GM18517 (cell line): ENCODE measurements at regions not wholly inside any gene's neighbourhood (a gene's known extent, or its start where the extent isn't known, plus 50 kb on each side); places are given as distances from the start of the nearest gene placed in this dataset.

Experiments
- ATAC-seq: cut with Tn5 transposase; IDR thresholded peaks from one replicate; pipeline ENCODE4 v1.9.1; 2021; ENCODE audit warnings: mild to moderate bottlenecking, moderate library complexity; ENCODE audit not compliant: unreplicated experiment

GRCh38 chr6:170163405-170164170 is 127.3 kb downstream of the DLL1 start:
- ATAC-seq: no peak

- ATAC-seq: no peak
These were observed 128.0 kb downstream of the DLL1 start for GRCh38 chr6:170162775-170163404.

DNA sequence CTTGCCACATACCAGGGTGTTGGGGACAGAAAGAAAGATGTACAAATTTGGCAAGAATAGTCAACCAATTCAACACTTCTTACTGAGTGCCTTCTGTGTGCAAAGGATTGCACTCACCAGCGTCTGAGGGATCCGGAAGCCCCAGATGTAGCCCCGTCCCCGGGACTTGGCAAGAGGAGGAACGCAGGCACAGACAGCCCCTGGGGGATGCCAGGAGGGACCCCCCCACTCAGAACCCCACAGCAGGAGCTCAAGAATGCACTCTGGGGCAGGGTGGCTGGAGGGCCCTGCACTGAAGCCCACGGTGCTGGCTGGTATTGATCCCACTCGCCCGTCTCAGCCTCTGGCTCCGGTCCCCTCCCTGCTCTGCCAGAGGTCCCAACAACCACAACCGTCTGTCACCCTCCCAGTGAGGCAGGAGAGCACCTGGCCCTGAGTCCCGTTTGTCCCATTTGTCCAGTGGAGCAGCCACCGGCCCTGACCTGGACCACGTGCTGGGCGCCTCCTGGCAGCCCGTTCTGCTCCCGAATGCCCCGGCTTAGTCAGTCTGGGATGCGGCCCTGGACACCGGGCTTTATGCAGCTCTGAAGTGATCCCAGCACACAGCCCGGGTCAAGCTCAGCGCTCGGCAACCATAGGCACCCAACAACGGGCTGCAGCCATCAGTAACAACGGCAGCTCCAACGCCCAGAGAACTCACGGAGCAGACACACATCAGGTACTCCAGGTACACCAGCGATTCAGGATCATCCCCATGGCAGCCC is 128.7 kb downstream of the DLL1 start:
- no peak for ATAC-seq

GRCh38 chr6:170160628-170161611 is 130.0 kb downstream of the DLL1 start:
- no peak for ATAC-seq

GRCh38 chr6:170160031-170160627 is 130.7 kb downstream of the DLL1 start:
- no peak for ATAC-seq

DNA sequence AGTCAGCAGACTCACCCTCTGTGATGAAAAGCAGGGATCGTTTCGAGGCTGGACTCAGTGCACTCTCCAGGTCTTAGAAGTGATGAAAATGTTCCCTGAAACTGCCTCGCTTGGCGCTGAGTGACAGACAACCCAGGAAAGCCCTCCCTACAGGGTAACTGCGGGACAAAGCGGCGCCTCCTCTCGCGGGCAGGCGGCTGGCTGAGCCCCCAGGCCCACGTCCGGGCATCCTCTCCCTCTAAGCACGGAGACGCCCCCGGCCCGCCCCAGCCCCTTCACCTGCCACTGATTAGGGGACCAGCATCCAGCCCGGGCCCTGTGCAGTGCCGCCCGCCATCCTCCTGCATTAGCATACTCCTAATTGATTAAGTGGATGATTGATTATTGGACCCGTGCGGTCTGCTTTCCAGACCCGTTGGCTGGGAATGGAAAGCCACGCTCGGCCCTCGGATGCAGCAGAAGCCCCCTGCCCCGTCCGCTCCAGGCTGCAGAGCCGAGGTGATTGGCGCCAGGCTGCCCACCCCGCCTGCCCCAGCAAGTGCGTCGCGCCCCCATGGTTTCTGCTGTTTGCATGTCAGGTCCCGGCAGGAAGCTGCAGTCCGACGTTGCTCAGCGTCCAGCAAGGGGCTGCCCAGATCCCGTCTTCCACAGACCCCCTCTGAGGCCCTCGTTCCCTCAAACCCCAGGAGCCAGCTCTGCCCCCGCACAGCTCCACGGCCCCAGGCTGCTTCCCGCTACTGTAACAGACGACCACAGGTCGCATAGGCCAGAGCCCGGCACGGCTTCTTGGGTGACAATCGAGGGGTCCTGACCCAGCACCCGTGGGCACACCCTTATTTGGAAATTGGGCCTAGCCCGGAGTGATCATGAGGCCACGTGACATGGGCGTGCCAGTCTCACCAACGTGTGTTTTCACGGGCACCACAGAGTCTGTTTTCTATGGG is 131.6 kb downstream of the DLL1 start:
- ATAC-seq: no peak

DNA sequence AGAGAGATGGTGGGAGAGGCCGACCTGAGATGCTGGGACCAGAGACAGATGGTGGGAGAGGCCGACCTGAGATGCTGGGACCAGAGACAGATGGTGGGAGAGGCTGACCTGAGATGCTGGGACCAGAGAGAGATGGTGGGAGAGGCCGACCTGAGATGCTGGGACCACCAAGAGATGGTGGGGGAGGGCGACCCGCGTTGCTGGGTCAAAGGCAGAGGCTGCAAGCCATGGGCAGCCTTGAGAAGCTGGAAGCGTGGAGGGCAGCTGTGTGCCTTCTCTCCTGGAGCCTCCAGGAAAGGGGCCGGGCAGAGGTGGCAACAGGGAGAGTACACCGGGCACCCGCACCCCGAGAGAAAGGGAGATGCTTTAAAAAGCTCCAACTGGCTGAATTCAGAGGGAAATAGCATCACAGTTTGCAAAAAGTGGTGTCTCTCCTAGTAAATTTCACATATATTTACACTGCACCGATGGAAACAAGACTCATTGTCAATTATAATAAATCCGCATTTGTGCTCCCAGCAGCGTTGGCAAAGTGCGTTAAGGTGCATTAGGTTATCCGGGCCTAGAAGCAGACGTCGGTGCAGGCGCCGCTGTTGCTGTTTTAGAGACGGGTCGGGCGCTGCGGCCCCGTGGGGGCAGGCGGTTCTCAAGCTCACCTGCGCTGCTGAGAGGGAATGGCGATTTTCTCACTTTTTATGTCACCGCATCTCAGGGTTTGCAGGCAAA is 132.4 kb downstream of the DLL1 start:
- ATAC-seq: no peak

GRCh38 chr6:170157567-170158218 is 133.2 kb downstream of the DLL1 start:
- no peak for ATAC-seq

GRCh38 chr6:170156448-170157375 is 134.2 kb downstream of the DLL1 start:
- no peak for ATAC-seq

DNA sequence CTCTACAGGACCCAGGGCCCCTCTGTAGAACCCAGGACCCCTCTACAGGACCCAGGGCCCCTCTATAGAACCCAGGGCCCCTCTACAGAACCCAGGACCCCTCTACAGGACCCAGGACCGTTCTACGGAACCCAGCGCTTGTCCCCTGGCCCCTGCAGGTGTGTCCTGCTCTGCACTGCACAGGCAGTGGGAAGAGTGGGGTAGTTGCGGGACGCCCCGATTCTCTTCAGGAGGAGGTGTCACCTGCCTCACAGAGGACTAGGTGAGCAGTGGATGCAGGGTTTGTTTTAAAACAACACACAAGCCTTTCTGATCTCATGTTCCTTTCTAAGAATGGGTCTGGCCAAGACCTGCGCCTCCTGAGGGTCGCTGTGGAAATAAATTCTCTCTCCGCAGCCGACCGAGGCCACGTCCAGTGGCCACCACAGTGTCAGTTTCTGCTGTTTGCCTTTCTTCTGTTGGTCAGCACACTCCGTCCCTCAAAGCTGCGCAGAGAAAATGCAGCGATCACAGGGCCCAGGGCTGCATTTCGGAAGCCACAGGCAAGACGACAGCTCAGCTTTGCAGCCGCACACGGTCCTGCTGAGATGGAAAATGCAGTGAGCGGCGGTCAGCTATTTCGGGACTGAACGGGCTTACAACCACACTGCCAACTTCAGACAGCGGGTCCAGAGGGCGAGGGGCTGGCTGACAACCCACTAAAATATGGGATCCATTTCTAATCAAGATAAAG is 135.2 kb downstream of the DLL1 start:
- ATAC-seq: no peak

GRCh38 chr6:170153436-170154319 is 137.2 kb downstream of the DLL1 start:
- ATAC-seq: no peak

DNA sequence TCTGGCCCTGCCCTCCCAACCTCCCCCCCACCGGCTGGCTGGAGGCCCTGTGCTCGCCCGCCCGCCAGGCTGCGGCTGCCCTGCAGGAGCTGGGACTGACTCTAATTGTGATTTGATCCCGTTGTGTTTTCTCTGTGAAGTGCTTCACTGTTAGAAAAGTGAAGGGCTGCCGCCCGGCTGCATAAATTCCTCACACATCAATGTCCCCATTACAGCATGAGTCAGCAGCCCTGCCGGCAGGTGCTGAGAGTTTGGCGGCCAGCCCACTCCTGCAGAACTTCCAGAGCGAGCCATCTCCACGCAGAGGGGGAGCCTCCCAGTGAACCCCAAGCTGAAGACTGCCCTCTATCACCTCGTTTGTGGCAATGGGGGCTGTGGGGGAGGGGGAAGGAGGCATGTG is 137.9 kb downstream of the DLL1 start:
- ATAC-seq: no peak

- no peak for ATAC-seq
These were observed 138.6 kb downstream of the DLL1 start for GRCh38 chr6:170152124-170152926.

DNA sequence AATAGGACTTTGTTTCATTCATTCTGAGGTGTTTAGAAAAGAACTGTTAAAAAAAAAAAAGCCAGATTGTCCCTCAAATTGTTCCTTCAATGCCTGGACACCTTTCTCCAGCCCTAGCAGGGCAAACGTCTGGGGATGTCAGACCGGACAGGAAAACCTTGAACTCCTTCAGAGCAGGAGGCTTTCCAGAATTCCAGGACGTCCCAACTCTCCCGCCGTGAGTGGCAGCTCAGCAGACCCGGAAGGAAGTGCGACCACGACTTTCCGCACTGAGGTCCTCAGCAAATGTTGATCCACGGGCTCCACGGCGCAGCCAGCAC is 139.1 kb downstream of the DLL1 start:
- ATAC-seq: no peak

DNA sequence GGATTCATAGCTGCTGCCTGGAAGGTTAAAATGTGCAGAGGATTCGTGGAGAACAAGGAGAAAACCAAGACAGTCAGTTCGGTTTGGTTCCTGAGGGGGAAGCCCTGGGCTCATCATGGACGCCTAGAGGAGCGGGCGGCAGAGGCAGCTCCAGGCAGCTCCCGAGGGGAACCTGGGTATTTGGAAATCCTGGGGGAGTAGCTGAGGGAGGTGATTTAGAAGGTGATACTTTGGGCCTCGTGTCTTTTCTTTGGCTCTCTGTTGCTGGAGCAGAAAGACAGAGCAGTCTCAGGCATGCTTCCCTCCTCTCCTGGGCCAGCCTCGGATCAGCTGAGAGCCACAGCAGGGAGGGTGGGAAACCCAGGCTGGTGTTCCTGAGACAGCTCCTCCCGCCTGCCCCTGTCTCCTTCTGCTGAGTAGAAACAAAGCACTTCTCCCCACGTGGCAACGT is 139.5 kb downstream of the DLL1 start:
- ATAC-seq: no peak
